ENCODE measurements at regions not wholly inside any gene's neighbourhood (a gene's known extent, or its start where the extent isn't known, plus 50 kb on each side); places are given as distances from the start of the nearest gene placed in this dataset.

DNA sequence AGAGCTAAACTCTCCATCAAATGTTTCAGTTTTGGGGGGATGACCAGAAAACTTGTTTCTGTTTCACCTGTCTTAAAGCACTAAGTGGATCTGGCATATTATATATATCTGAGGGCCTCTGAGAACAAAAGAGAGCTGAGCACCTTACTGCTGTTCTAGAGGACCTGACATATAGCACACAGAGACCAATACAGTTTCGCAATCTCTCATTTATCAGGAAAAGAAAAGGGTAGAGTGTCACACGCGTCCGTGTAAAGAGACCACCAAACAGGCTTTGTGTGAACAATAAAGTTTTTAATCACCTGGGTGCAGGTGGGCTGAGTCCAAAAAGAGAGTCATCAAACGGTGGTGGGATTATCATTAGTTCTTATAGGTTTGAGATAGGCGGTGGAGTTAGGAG, 434.5 kb upstream of the KCND2 start:
- no peak for TF ChIP-seq POLR2A (IDR thresholded peaks at IDR 0.05)
- no peak for DNase-seq (ENCODE audit: low spot score in 2 of 2)
- no peaks in the 10 kb centered on the region for H3K36me3 ChIP-seq
- H3K9me3 ChIP-seq = peaks cover 0 to 17% (median 0%) of the 10 kb centered on the region in 4 donors
- no peaks in the 10 kb centered on the region for H3K4me1 ChIP-seq
- no peak overlapping the region for H3K27ac ChIP-seq
- 92 to 96% methylated on average over 6 of the region's 6 CpGs for WGBS, 2 donors
- H3K27me3 ChIP-seq = no peaks in the 10 kb centered on the region
- H3K4me3 ChIP-seq = no peak overlapping the region

DNA sequence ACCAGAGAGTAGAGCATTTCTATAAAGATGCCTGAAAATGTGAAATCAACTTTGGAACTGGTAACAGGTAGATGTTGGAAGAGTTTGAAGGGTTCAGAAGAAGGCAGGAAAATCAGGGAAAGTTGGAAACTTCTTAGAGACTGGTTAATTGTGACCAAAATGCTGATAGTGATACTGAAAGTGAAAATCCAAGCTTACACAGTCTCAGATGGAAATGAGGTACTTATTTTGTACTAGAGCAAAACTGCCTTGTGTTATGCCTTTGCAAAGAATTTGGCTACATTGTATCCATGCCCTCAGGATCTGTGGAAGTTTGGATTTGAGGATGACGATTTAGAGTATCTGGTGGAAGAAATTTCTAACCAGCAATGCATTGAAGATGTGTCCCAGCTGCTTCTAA, 430.6 kb upstream of the KCND2 start:
- no peak overlapping the region for H3K27ac ChIP-seq
- H3K4me3 ChIP-seq = no peak overlapping the region
- H3K36me3 ChIP-seq = no peaks in the 10 kb centered on the region
- H3K9me3 ChIP-seq = peaks cover 0 to 17% (median 0%) of the 10 kb centered on the region in 4 donors
- no peaks in the 10 kb centered on the region for H3K27me3 ChIP-seq
- no peak for TF ChIP-seq POLR2A (IDR thresholded peaks at IDR 0.05)
- TF ChIP-seq EP300 (IDR thresholded peaks at IDR 0.05) = no peak
- 45 to 61% methylated on average over 1 of the region's 1 CpG for WGBS, 2 donors
- no peaks in the 10 kb centered on the region for H3K4me1 ChIP-seq
- no peak for DNase-seq (ENCODE audit: low spot score in 2 of 2)

- DNase-seq (ENCODE audit: low spot score in 2 of 2) = no peak
- H3K4me3 ChIP-seq = no peak overlapping the region
- 33 to 39% methylated on average over 1 of the region's 1 CpG for WGBS, 2 donors
- H3K4me1 ChIP-seq = no peaks in the 10 kb centered on the region
- no peak overlapping the region for H3K27ac ChIP-seq
- peaks cover 0 to 17% (median 0%) of the 10 kb centered on the region in 4 donors for H3K9me3 ChIP-seq
- no peaks in the 10 kb centered on the region for H3K27me3 ChIP-seq
- TF ChIP-seq POLR2A (IDR thresholded peaks at IDR 0.05) (no peak), EP300 (IDR thresholded peaks at IDR 0.05) (no peak), CTCF (IDR thresholded peaks at IDR 0.05) (no peak)
- no peaks in the 10 kb centered on the region for H3K36me3 ChIP-seq
These were observed 430.2 kb upstream of the KCND2 start for GRCh38 chr7:119842786-119843185.

DNA sequence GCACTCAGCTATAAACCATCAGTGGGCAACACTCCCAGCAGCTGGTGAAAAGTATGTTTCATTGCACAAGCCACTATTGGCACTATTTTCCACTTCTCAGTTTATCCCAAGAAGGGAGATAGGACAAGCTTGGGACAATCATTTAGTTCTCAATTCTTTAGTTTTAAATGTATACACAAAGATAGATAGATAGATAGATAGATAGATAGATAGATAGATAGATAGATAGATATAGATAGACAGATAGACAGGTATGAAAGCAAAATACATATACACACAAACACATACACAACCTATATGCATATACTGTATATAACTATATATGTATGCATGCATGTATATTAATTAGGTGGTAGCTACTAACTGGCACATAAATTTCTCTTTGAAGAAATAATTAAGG, 411.6 kb upstream of the KCND2 start:
- no peaks in the 10 kb centered on the region for H3K9me3 ChIP-seq
- H3K36me3 ChIP-seq = no peaks in the 10 kb centered on the region
- H3K27ac ChIP-seq = no peak overlapping the region
- H3K27me3 ChIP-seq = no peaks in the 10 kb centered on the region
- no peak for DNase-seq (ENCODE audit: low spot score in 2 of 2)
- H3K4me1 ChIP-seq = no peaks in the 10 kb centered on the region
- no peak overlapping the region for H3K4me3 ChIP-seq
- no peak for TF ChIP-seq EP300 (IDR thresholded peaks at IDR 0.05)
- TF ChIP-seq POLR2A (IDR thresholded peaks at IDR 0.05) = no peak
- TF ChIP-seq CTCF (IDR thresholded peaks at IDR 0.05) = no peak

- Histone ChIP-seq H3K27ac (no peak overlapping the region), H3K27me3 (no peaks in the 10 kb centered on the region), H3K4me3 (no peak overlapping the region), H3K36me3 (no peaks in the 10 kb centered on the region), H3K9me3 (no peaks in the 10 kb centered on the region), H3K4me1 (no peaks in the 10 kb centered on the region)
- DNase-seq (ENCODE audit: low spot score in 2 of 2) = no peak
- WGBS, 2 donors = 73 to 79% methylated on average over 2 of the region's 2 CpGs
- no peak for TF ChIP-seq POLR2A (IDR thresholded peaks at IDR 0.05)
- no peak for TF ChIP-seq CTCF (IDR thresholded peaks at IDR 0.05)
- TF ChIP-seq EP300 (IDR thresholded peaks at IDR 0.05) = no peak
These were observed 404.6 kb upstream of the KCND2 start for GRCh38 chr7:119868387-119868786.

GRCh38 chr7:119879835-119880234, 393.1 kb upstream of the KCND2 start:
- TF ChIP-seq POLR2A (IDR thresholded peaks at IDR 0.05) = no peak
- TF ChIP-seq EP300 (IDR thresholded peaks at IDR 0.05) = no peak
- TF ChIP-seq CTCF (IDR thresholded peaks at IDR 0.05) = no peak
- WGBS, 2 donors = 94 to 95% methylated on average over 1 of the region's 1 CpG
- DNase-seq (ENCODE audit: low spot score in 2 of 2) = no peak
- Histone ChIP-seq H3K4me3 (no peak overlapping the region), H3K36me3 (no peaks in the 10 kb centered on the region), H3K4me1 (no peaks in the 10 kb centered on the region), H3K9me3 (no peaks in the 10 kb centered on the region), H3K27ac (no peak overlapping the region), H3K27me3 (no peaks in the 10 kb centered on the region)

All from tibial nerve (tissue), 4 donors.